ENCODE measurements at regions not wholly inside any gene's neighbourhood (a gene's known extent, or its start where the extent isn't known, plus 50 kb on each side); places are given as distances from the start of the nearest gene placed in this dataset.

- H3K36me3 ChIP-seq (ENCODE audit: control insufficient read depth, insufficient read depth, low read length), result no peaks in the 10 kb centered on the region
- no peak for DNase-seq (ENCODE audit: low read depth)
- no peak for TF ChIP-seq CTCF (IDR thresholded peaks at IDR 0.05; ENCODE audit: insufficient read depth, low read length, poor library complexity, severe bottlenecking)
- H3K27me3 ChIP-seq (ENCODE audit: control insufficient read depth, insufficient read depth, low read length), result no peaks in the 10 kb centered on the region
- H3K4me3 ChIP-seq (ENCODE audit: low read depth, low read length), result no peak overlapping the region
Measured at GRCh38 chr13:71028884-71029283, 838.1 kb downstream of the DACH1 start.

GRCh38 chr13:71021825-71022422 is 845.1 kb downstream of the DACH1 start:
- TF ChIP-seq CTCF (IDR thresholded peaks at IDR 0.05; ENCODE audit: insufficient read depth, low read length, poor library complexity, severe bottlenecking), result no peak
- H3K27me3 ChIP-seq (ENCODE audit: control insufficient read depth, insufficient read depth, low read length), result no peaks in the 10 kb centered on the region
- H3K4me3 ChIP-seq (ENCODE audit: low read depth, low read length), result no peak overlapping the region
- H3K36me3 ChIP-seq (ENCODE audit: control insufficient read depth, insufficient read depth, low read length), result no peaks in the 10 kb centered on the region
- DNase-seq (ENCODE audit: low read depth), result peak; percentile 12

- no peak for TF ChIP-seq CTCF (IDR thresholded peaks at IDR 0.05; ENCODE audit: insufficient read depth, low read length, poor library complexity, severe bottlenecking)
Measured at GRCh38 chr13:71018995-71019394, 848.0 kb downstream of the DACH1 start.

GRCh38 chr13:71018544-71018943 is 848.5 kb downstream of the DACH1 start:
- no peak for TF ChIP-seq CTCF (IDR thresholded peaks at IDR 0.05; ENCODE audit: insufficient read depth, low read length, poor library complexity, severe bottlenecking)
- Histone ChIP-seq H3K27me3 (ENCODE audit: control insufficient read depth, insufficient read depth, low read length) (no peaks in the 10 kb centered on the region), H3K4me3 (ENCODE audit: low read depth, low read length) (no peak overlapping the region), H3K36me3 (ENCODE audit: control insufficient read depth, insufficient read depth, low read length) (no peaks in the 10 kb centered on the region)
- DNase-seq (ENCODE audit: low read depth), result no peak

More at GRCh38 chr13:71018995-71019394, 848.0 kb downstream of the DACH1 start:
- no peak for DNase-seq (ENCODE audit: low read depth)
- no peaks in the 10 kb centered on the region for H3K27me3 ChIP-seq (ENCODE audit: control insufficient read depth, insufficient read depth, low read length)
- H3K36me3 ChIP-seq (ENCODE audit: control insufficient read depth, insufficient read depth, low read length), result no peaks in the 10 kb centered on the region
- no peak overlapping the region for H3K4me3 ChIP-seq (ENCODE audit: low read depth, low read length)

- peak; percentile 2 for TF ChIP-seq CTCF (IDR thresholded peaks at IDR 0.05; ENCODE audit: insufficient read depth, low read length, poor library complexity, severe bottlenecking)
- no peak for DNase-seq (ENCODE audit: low read depth)
- Histone ChIP-seq H3K36me3 (ENCODE audit: control insufficient read depth, insufficient read depth, low read length) (no peaks in the 10 kb centered on the region), H3K27me3 (ENCODE audit: control insufficient read depth, insufficient read depth, low read length) (no peaks in the 10 kb centered on the region), H3K4me3 (ENCODE audit: low read depth, low read length) (no peak overlapping the region)
Measured at GRCh38 chr13:71017607-71018006, 849.4 kb downstream of the DACH1 start.

GRCh38 chr13:71015516-71015915 is 851.5 kb downstream of the DACH1 start:
- DNase-seq (ENCODE audit: low read depth), result no peak
- no peak for TF ChIP-seq CTCF (IDR thresholded peaks at IDR 0.05; ENCODE audit: insufficient read depth, low read length, poor library complexity, severe bottlenecking)
- H3K27me3 ChIP-seq (ENCODE audit: control insufficient read depth, insufficient read depth, low read length), result no peaks in the 10 kb centered on the region
- no peaks in the 10 kb centered on the region for H3K36me3 ChIP-seq (ENCODE audit: control insufficient read depth, insufficient read depth, low read length)
- H3K4me3 ChIP-seq (ENCODE audit: low read depth, low read length), result no peak overlapping the region

Measured in kidney epithelial cell (primary cell).